Superior temporal gyrus (tissue), 1 donor: ENCODE measurements at regions not wholly inside any gene's neighbourhood (a gene's known extent, or its start where the extent isn't known, plus 50 kb on each side); places are given as distances from the start of the nearest gene placed in this dataset.
A peak's percentile ranks its signal among the peaks of the same experiment; 100 is the strongest.
"Not testable (repeated sequence)": the region's sequence is repeated elsewhere in the genome, so short reads cannot be mapped to it uniquely, and the experiment has no call there.

Source experiments
- DNase-seq: peaks from one replicate; pipeline ENCODE4 v3.0.0-alpha.2; 2016; ENCODE audit errors: extremely low spot score

DNA sequence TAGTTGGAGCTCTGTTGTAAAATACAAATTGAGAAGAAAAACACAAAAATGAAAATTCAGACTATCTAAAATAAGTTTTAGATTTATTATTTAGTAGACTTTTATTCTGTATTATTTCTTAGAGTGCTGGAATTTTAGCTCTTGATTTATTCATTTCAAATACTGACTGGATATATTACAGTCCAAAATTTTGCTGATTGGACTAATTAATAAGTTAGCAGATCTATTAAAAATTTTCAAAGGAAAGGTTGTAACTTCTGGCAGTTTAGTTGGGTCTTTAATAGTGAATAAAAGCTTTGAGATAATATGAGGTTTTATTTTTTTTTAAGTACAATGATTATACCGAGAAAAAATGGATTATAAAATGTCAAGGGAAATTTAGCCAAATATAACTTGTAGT lies 1224.9 kb upstream of the SPRY2 start:
- DNase-seq: no peak

DNA sequence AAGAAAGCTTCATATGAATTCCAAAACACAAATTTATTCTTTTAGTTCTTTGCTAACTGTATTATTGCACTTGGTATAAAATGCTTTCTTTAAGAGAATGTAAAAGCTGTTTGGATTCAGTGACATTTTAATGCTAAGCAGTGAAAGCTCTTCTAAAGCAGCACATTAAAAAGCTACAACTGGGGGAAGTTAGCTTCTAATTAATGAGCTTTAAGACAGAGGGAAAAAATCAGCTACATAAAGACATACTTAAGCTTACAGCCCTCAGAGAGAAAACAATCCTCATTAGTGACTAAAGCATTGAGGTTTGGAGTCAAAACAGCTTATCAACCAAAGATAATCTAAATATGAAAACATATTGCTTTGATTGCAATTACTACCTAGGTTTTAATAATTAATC lies 1222.2 kb upstream of the SPRY2 start:
- no peak for DNase-seq

DNA sequence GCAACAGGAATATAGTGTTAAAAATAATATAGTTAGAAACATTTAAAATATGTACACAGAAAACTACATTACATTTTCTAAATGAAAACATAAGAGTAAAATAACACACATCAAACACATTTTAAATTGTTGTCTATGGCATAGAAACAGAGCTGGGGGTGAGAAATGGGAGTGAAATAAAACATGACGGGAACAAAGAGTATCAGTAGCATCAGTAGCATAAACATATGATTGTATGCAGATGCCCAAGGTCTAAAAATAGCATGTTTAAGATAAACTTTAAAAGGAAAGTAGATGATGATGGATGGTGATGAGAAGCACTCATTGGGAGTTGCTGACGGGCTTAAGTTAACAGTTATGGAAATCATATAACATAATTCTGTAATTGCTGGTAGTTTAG lies 1221.7 kb upstream of the SPRY2 start:
- DNase-seq: no peak

DNA sequence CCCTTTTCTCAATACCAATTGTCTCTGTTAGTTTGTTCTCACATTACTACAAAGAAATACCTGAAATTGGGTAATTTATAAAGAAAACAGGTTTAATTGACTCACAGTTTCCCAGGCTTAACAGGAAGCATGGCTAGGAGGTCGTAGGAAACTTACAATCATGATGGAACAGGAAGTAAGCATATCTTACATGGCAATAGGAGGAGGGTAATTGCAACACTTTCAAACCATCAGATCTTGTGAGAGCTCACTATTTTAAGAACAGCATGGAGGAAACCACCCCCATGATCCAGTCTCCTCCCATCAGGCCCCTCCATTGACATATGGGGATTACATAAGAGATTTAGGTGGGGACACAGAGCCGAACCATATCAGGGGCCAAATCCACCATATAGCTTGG lies 1210.1 kb upstream of the SPRY2 start:
- DNase-seq: no peak

DNA sequence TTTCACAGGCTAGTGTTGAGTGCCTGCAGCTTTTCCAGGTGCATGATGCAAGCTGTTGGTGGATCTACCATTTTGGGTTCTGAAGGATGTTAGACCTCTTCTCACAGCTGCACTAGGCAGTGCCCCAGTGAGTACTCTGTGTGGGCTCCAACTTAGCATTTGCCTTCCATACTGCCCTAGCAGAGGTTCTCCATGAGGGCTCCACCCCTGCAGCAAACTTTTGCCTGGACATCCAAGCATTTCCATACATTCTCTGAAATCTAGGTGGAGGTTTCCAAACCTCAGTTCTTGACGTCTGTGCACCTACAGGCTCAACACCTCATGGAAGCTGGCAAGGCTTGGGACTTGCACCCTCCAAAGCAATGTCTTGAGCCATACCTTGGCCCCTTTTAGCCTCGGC lies 1205.4 kb upstream of the SPRY2 start:
- DNase-seq: not testable (repeated sequence)

DNA sequence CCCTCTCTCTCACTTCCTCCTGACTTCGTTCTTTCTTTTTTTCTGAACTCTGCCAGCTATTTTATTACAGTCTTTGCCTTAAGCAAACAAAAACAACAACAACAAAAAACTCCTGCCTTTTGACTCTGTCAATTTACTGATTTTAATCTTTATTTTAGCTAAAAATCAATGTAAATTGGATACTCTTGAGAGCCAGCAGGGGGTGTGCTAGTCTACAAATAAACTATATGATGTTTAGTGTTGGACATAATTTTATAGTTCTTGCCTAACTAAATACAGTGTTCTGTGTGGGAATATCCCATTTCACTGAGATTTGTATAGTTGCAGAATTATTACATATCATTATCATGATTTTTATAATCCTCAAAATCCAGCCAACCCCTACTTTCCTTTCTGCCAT lies 1199.9 kb upstream of the SPRY2 start:
- DNase-seq: no peak

DNA sequence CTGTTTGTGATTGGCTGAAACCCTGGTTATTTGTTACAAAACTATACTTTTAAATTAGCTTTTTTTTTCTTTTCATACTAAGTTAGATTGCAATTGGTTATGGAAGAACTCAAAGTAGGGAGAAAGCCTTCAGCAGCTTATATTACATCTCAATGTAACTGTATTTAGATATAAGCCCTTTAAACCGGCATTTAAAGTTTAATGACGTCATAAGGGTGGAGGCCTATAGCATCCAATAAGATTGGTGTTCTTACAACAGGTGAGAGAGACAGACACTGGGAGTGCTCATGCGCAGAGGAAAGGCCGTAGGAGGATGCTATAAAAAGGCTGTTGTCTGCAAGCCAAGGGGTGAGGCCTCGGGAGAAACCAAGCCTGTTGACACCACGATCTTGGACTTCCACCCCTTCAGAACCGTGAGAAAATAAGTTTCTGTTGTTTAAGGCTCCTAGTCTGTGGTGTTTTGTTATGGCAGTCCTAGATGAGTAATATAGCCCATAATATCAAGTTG lies 1198.8 kb upstream of the SPRY2 start:
- DNase-seq: no peak

DNA sequence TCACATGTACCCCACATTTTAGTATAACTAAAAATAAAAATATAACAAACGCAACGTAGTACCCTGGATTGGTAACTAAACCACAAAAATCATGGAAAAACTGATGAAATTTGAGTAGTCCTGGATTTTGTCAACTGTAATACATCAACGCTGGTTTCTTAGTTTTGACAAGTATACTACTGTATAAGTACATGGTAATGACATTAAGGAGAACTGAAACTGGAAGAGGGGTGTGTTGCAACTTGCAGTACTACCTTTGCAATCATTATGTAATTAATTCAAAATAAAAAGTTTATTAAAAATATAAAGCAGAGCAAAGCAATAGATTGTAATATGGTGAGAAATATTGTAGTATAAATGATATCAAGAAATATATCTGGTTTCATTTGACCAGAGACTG lies 1158.0 kb upstream of the SPRY2 start:
- no peak for DNase-seq

DNA sequence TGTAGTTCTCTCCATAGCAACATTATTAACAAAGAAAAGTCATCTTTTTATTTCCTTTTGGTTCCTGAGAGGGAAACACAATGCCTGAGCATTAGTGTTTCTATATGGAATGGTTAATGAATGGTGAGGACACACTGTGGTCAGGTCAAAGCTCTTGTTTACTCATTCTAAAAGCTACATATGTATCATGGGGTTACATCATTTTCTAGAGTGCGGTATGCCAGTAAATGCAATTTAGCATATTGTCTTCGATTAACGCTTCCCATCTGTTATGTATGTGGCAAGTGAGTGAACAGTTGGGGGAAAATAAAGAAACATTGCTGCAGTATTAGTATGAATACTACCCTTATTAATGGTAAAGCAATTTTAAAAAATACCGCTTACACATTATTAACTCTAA lies 1152.2 kb upstream of the SPRY2 start:
- no peak for DNase-seq

DNA sequence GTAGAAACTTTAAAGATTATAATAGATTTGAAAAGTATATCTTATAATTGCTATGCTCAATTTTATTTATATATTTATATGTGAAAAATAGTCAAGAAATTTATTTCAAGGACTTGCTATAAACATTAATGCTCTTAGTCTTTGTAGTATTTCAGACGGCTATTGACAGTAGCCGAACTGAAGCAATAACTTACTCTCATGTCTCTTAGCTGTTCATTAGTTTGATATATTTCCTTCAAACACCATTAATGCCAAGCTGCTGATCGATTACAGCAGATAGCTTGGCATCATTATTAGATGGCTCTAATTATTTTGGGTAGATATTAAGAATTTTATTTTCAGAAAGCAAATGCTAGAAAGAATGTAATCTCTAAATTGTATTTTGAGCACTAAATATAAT lies 1151.5 kb upstream of the SPRY2 start:
- no peak for DNase-seq

DNA sequence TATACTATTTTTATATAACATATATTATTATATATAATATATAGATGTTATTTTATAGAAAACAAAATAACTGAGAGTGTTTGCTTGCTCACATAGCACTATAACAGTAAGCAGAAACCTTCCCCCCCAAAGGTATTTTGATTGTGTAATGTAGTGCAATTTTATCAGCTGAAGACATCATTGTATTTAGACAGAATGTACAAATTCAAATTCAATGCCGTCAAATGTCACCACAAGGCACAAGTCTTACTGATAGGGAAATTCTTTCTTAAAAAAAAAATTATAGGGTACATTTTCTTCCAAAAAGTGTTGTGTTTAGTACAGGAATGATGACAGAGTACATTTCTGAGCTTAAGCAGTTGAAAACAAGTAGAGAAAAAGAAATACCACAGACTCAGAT lies 1147.1 kb upstream of the SPRY2 start:
- DNase-seq: no peak

DNA sequence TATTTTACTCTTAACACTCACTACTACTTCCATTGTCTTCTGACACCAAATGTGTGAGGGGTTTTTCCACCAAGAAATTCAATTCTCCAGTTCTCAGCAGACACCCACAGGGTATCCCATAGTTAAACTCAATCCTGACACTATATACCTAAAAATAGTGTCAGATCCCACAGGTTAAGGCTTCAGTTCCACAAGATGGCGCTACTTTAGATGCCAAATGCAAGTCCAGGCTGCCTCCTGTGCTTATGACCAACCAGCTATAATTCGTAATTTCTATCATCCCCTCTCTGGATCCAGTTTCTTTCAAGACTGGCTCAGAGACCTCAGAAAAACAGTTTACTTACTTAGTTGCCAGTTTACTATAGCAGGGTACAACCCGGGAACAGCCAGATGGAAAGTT lies 1146.2 kb upstream of the SPRY2 start:
- DNase-seq: peak; percentile 28

DNA sequence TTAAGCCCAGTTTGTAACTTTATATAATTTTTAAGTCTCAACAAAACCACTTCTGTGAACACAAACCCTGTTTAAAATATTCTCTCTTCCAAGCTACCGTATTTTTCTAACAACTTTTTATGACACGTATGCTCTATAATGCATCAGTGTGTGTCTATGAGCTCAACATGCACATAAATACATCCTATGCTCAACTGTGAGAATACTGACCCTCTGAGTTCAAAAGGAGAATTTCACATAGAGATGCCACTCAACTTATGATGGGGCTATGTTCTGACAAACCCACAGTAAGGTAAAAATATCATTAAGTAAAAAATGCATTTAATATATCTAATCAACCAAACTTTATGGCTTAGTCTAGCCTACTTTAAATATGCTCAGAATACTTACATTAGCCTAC lies 1139.7 kb upstream of the SPRY2 start:
- DNase-seq: peak; percentile 50

DNA sequence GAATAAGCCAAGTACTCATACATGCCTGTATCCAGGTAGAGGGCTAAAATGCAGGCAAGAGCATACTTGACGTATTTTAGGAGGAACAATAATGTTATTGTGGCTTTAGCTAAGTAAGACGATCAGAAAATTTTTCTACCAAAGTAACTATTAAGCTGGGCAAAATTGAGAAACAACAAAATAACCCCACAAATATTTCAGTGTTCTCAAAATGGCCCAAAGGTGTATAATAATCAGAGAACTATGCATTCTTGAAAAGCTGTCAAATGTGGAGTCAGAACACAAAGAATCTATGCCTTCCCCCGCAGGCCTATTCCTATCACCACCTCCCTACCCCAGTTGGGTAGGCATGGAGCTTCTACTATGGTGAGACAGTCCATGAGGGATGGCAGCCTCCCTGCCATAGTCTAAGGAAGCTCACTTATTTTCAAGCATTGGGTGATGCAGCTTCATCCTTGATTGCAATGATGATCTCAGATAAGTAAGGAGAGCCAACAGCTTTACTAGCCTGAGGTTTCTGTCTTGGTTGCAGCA lies 1132.5 kb upstream of the SPRY2 start:
- DNase-seq: no peak

DNA sequence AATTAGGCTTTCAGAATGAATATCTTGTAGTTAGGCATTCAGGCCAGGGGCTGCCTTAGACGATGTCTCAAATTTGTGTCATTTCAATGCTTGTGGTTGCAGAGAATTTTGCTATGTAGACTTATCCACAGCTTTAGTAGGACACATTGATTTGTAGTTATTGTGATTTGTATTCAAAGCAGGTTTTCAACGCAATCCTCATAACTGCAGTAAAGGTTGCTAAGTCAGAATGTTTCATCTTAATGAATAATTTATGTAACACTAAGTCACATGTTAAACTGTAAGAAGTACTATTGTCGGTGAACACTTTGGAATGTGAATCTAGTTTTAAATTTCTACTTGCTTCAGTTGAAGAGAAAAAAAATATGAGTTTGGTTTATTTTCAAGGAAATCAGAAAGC lies 1117.2 kb upstream of the SPRY2 start:
- DNase-seq: no peak

DNA sequence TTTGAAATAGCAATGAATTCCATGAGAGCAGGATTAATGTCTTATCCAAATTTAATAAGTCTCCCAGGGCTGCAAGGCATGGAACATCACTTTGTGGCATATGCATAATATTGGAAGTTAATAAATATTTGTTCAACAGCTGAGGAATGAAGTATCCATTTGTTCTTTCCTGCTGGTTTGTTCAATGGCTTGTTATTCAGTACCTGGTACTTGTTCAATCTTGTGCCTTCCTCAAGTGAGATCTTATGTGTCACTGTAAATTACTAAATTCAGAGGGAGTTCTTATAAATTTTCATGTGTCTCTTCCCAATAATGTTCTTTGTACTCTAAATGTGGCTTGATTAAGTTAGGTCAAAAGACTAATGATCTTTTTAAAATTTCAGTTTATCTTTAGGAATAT lies 1105.5 kb upstream of the SPRY2 start:
- DNase-seq: no peak

DNA sequence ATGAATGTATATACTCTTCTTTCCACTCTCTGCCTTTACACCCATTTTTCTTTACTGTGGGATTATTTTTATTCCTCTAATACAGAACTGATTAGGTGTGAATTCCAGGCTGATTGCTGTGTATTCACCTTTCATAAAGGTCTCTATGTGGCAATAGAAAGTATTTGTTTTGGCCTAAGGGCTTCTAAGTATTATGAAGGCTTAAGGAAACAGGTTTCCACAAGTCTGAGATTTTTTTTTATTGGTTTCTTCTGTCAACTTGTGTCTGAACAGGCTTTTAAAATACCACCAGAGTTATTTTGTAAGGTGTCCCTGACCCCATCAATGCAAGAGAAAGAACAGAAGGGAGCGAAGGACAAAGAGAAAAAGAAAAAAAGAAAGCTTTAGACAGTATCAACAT lies 1102.0 kb upstream of the SPRY2 start:
- DNase-seq: no peak

DNA sequence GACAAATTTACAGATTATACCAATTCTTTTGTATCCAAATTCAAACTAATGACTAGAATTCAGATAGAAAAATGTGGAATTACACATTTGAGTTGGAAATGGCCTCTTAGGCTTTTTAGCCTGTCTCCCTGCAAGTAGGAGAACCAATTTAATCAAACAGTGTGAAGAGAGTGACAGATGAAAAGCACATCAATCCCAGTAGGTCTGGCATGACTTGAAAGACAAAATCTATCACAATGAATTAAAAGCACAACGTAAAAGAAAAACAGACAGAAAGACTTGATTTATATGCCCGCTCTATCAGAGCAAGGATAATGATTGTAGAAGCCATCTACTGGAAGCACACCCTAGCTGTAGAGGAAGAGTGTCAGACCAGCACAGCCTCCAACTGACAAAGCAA lies 1084.4 kb upstream of the SPRY2 start:
- DNase-seq: no peak

DNA sequence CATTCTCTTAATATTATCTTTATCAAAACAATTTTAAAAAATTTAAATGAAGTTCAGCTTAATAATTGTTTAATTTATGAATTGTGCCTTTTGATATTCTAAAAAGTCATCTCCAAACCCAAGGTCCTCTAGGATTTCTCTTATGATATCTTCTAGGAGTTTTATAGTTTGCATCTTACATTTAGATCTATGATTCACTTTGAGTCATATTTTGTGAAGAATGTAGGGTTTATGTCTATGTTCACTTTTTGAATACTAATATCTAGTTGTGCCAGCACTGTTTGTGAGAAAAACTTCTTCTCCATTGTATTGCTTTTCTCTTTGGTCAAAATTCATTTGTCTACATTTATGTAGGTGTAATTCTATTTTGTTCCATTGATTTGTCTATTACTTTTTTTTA lies 1068.4 kb upstream of the SPRY2 start:
- no peak for DNase-seq

DNA sequence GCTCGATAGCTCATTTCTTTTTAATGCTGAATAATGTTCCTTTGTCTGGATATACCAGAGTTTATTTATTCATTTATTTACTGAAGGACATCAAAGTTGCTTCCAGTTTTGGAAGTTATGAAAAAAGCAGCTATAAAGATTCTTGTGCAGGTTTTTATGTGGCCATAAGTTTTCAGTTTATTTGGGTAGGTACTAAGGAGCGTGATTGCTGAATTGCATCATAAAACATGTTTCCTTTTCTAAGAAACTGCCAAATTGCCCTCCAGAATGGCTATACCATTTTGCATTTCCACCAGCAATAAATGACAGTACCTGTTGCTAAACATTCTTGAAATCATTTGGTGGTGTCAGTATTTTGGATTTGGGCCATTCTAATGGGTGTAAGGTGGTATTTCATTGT lies 1067.7 kb upstream of the SPRY2 start:
- DNase-seq: no peak

DNA sequence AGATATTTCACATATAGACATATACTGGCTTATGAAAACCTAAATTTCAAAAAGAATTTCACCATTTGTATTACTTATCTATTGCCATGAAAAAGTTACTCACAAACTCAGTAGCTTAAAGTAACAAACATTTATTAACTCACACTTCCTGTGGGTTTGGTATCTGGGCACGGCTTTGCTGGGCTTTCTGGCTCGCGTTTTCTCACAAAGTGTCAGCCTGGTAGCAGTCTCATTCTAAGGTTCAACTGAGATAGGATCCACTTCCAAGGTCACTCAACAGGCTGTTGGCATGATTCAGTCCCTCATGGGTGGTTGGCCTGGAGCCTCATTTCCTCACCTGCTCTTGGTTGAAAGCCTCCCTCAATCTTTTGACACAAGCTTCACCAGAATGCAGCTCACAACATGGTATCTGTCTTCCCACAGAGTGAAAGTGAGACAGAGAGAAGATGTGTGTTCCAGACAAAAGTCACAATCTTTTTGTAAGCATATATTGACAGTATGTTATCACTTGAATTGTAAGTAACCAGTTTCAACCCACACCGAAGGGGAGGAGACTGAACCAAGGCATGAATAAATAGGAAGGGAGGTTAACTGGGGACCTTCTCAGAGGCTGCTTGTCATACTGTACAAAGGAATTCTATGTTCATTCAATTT lies 1065.8 kb upstream of the SPRY2 start:
- DNase-seq: no peak

DNA sequence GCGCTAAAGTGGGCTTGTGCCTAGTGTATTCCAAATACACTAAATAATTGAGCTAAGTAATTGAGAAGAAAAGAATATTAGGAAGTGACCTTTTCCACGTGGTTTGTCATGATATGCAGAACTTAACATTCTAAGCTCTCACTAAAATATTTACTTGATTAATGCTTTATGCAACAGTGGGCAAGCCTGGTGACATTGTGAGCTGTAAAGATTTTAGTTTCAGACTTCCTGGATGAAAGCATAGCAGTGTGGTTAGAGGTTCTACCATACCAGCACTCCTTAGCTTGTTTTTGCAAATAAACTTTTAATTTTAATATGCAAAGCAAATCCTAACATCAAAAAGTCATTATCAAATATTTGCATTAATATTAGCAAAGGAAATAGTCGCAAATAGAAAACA lies 1065.1 kb upstream of the SPRY2 start:
- no peak for DNase-seq

DNA sequence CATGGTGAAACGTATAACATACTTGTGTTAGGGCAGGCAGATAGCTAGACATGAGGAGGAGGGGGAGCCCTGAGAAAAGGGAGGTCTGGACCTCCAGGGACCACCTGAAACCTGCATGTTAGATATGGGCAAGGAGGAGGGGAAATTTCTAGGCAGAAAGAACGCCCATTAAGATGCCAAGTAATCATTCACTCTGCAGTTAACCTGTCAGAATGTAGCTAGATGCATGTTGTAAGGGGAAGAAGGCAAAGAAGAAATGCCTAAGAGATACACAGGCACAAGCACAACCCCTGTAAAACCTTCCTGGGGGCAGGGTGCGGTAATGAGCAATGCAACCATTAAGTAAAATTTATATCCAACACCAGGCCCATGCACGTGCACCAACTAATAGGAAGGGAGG lies 1055.3 kb upstream of the SPRY2 start:
- DNase-seq: no peak

DNA sequence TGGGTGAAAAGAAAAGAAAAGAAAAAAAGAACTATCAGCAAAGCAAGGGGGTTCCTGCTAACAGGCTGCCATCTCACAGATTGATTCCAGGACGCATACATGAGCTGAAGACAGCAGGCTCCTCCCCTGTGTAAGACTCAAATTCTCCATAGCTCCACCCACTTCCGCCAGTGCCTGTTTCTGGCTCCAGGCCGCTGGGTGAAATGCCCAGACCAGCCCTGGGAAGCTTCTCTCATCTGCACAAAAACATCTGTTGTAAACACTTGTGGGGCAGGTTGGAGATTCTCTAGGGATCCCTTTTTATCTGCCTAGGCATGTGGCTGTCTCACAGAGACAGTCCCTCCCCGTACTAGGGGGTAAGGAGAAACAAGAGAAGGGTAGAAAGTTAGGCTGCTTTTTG lies 1054.4 kb upstream of the SPRY2 start:
- no peak for DNase-seq
